ENCODE measurements at regions not wholly inside any gene's neighbourhood (a gene's known extent, or its start where the extent isn't known, plus 50 kb on each side); places are given as distances from the start of the nearest gene placed in this dataset.
"Not testable (repeated sequence)": the region's sequence is repeated elsewhere in the genome, so short reads cannot be mapped to it uniquely, and the experiment has no call there.

DNA sequence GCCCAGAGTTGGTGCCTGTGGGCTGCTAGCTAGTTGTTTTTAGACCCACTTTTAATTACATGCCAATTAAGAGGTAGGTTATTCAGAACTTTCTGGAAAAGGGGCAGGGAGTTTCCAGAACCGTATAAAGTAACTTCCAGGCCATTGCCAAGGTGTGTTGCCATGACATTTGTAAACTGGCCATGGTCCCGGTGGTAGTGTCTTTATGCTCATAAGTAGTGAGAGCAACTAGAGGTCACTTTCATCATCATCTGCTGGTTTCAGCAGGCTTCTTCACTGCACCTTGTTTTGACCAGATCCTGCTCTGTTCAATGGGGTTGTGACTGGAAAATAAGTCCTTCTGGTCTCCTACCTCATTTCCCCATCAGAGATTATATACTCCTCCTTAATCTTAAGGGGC is 207.0 kb downstream of the FAM72C start:
- DNase-seq: not testable (repeated sequence)

DNA sequence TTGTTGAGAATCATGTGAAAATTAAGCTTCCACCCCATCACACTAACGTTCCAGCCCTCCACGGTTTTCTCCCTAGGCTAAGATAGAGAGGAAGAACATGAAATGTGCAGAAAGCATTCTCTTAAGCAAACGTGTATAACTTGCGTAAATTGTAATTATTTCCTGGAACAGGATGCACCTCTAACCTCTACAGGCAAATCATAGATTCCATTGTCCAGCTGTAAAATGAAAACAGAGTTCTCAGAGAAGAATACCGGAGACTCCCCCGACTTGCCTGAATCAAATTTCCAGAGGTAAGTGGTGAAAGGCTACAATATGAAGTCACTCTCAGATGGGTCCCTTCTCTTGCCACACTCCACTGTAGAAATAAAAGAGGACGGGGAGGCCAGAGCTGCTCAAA is 211.4 kb downstream of the FAM72C start:
- peak; percentile 31 for DNase-seq

DNA sequence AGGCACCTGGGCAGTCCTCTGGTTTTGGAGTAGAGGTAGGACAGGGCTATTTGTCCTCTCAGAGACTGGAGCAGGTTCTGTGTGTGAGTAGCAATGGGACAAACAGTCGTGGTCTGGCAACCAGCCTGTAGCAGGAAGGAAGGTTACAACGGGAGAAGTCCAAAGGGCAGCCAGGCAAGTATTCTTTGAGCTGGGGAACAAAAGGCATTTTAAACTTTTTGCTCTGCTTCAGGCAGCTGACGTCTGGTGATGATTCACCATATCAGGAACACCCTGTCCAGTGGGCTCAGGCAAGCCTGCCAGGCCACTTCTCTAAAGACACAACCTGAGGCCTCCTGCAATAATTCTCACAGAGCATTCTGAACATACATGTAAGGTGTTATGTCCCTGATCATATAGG is 215.8 kb downstream of the FAM72C start:
- peak; percentile 10 for DNase-seq

DNA sequence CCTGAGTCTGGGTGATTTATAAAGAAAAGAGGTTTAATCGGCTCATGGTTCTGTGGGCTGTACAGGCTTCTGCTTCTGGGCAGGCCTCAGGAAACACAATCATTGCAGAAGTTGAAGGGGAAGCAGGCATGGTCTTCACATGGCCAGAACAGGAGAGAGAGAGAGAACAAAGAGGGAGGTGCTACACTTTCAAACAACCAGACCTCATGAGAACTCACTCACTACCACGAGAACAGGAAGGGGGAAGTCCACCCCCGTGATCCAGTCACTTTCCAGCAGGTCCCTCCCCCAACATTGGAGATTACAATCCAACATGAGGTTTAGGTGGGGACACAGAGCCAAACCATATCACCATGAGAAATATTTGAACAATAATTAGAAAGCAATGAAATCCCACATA is 222.9 kb downstream of the FAM72C start:
- DNase-seq: no peak

DNA sequence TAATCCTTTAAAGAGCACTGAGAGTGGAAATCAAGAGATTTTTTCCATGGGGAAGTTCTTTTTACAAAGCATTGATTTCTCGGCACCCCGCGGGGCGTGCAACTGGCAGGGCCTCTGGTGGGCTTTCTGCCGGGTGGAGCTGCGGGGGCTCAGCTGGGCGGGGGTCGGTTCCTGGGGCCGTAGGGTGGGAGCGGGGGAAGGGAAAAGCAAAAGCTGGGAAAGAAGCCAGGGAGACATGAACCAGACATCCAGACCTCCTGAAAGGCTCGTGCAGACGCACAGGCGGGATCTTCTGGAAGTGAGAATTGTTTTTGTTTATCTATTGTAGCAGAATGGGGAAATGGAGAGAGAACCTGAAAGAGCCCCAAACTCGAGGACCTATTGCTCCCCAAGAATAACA is 235.2 kb downstream of the FAM72C start:
- DNase-seq: no peak

DNA sequence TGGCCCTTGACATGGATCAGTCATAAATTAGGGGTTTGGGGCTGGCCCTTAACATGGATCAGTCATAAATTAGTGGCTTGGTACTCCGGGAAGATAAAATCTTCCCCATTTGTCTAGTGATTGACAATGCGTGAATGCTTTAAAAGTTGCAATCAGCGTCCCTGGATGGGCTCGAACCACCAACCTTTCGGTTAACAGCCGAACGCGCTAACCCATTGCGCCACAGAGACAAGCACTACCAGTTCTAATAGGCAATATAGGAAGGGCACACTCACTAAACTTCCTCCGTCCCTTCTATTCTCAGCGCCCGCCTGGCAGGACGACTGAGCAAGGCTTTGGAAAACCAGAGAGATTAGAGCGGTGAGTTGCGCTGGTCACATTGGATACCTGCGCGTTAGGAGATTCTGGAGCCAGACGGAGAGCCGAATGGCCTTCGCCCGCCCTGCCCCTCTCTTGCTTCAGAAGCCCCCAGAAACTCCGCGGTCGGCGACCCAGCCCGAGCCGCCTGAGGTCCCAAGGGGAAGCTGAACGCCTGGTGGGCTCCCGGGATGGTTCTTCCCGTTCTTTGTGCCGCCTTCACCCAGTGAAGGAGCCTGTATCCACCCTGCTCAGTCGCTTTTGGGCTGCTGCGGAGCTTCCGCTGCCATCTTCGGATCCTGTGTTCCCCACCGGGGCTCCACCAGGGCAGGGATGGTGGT is 235.9 kb downstream of the FAM72C start:
- DNase-seq: peak; percentile 24

DNA sequence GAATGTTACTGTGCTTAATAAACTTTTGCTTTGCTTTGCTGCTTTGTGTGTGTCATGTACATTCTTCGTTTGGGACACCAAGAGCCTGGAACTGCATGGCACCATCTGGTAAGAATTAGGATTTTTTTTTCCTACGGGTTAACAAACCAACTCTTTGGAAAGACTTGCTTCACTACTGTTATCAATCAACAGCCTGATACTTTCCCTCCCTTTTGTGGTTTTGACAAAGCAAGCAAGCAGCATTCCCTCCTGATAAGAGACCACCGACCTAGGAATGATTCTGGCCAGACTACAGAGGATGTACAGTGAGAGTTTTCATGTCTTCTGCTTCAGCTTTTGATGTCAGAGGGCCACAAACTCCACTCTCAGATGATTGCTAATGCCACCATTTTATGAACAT is 237.5 kb downstream of the FAM72C start:
- DNase-seq: not testable (repeated sequence)

DNA sequence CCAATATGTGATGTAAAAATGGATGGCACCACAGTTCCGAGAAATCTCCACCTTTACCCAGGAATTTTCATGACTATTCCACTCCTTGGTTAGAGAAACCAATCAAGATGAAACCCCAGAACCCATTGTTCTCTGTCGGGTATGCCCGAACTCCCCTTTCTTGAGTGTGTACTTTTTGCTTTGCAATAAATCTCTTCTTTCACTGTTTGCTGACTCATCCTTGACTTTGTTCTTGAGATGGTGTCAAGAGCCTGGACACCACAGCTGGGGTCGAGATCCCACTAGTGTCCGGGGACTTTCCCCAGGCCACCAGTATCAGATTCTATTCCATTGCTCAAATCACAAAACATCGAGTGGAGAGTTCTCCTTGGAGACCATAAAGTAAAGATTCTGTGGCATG is 240.9 kb downstream of the FAM72C start:
- DNase-seq: not testable (repeated sequence)

DNA sequence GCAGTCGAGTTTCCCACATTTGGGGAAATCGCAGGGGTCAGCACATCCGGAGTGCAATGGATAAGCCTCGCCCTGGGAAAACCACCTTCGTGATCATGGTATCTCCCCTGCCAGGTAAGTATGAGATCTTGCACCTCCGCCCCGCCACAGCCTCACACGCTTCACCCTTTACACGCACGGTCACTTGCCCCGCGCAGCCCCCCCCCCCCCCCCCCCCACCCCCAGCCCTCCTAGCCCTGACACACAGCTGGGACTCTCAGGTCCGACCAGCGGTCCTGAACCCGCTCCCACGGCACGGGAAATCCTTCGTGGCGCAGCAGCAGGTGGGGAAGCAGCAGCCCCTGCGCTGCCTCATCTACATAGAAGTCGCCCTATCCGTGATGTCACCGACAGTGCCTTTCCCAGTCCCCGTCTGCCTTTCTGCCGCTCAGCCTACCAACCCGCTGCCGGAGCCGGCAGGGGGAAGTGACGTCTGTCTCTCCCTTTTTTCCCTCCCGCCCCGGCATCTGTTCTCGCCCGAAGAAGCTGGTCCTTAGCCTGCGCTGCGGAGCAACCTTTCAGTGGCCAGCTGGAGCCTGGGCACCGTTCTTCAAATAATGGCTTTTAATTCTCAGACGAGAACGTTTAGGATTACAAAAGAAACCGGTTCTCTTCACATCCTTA is 242.2 kb downstream of the FAM72C start:
- peak; percentile 15 for DNase-seq

DNA sequence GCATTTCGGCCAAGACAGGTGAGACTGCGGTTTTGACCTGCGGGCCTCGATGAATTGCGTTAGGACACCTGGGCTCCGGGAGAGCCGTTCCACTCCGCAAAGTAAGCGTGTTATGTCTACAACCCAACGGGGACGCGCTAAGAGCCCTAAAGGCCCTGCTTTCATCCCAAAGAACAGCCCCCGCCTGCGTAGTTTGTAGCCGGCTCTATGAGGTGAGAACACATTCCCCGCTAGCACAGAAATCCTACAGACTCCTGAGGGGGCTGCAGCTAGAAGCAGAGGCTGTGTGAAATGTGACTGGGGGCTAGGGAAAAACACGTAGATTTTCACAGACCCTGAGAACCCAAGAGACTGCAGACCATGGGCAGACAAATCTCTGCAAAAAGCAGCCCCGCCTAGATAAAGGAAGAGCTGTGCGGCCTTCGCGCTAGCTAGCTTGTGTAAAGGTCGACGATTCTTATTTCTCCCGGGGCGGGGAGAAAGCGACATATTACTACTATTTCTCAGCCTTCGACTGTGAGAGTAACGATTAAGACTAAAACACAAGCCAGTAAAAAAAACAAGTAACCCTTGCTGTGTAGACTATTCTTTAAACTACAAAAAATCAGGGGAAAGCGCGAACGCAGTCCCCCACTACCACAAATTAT is 242.9 kb downstream of the FAM72C start:
- DNase-seq: not testable (repeated sequence)

DNA sequence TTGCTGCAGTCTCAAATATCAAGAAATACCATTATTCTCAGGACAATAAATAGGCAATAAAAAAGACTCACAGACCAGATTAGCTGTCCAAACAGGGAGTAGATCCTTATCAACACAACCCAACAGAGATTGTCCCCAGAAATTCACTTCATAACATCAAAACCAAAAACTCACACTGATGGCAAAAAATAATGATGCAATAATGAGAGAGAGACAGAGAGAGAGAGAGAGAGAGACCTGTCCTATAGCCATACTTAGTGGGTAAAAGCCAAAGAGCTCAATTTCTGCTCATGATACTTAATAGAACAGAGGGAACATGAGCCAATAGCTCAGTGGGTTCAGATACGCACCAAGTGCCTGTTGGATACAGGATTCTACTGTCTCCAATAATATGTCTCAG is 244.5 kb downstream of the FAM72C start:
- DNase-seq: no peak

DNA sequence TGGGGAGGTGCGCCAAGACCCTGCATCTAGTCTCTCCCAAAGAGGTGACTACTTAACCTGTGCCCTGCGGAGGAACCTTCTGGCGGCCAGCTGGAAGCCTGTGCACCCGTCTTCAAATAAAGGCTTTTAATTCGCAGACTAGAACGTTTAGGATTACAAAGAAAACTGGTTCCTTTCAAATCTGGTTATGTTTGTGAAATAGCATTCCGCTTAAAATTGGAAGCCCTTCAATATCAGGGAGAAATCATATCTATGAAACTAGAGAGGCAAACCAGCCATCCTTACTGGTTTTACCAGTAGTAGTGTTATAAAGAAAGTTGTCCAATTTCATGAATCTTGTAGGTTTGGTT is 250.8 kb downstream of the FAM72C start:
- DNase-seq: no peak

DNA sequence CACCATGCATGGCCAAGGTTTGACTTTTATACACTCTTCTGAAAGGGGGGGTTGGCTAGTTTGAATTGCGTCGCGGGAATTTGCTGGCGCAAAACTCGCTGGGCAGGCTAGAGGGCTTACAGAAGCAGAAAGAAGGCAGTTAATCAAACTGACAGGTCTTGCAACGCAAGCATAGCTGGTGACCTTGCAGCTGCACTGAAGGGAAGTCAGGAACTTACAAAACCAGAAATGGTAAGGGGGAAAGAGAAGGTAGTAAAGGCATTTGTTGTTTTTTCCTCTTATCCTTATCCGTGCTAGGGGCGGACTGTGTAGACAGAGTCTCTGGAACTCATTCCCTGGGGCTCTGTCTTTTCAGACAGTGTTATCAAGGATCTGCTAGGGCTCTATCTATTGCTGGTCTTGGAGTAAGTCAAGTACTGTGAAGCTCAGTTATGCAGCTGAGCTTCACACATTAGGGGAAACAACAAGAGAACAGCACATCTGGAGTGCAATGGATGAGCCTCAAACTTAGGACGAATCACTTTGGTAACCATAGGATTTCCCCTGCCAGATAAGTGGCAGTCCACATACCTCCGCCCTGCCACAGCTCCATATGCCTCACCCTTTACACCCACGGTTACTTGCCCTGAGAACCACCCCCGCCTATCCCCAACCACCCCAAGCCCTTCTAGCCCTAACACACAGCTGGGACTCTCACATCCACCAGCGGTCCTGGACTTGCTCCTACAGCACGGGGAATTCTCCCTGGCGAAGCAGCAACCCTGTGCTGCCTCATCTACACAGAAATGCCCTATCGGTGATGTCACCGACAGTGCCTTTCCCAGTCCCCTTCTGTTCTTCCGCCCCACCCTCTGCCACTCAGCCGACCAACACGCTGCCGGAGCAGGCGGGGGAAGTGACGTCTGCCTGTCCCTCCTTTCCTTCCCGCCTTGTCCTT is 251.4 kb downstream of the FAM72C start:
- DNase-seq: no peak

DNA sequence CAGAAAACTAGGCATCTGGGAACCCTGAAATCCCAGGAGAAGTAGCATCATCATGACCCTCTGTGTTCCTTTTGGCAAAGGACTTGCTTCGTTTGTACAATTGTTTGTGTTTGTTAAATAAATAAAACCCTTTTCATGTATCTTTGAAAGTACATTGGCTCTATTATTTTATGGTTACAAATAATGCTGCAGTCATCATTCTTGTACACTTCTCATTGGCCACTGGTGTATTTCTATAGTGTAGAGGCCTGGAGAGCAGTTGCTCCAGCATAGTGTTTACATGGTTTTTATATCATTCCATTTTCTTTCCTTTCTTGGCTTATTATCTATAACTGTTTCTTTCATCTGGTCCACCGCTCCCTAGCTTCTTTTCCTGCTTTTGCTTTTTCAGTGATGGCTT is 253.3 kb downstream of the FAM72C start:
- no peak for DNase-seq

DNA sequence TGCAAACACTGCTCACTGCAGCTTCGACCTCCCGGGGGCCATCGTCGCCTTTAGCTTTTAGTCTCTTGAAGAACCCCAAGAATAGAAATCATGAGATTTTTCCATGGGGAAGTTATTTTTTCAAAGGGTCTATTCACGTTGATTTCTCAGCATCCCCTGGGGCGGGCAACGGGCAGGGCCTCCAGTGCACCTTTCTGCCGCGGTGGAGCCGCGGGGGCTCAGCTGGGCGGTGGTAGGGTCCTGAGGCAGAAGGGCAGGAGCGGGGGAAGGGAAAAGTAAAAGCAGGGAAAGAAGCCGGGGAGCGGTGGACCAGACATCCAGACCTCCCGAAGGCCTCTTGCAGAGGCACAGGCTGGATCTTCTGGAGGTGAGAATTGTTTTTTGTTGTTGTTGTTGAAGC is 253.8 kb downstream of the FAM72C start:
- no peak for DNase-seq

DNA sequence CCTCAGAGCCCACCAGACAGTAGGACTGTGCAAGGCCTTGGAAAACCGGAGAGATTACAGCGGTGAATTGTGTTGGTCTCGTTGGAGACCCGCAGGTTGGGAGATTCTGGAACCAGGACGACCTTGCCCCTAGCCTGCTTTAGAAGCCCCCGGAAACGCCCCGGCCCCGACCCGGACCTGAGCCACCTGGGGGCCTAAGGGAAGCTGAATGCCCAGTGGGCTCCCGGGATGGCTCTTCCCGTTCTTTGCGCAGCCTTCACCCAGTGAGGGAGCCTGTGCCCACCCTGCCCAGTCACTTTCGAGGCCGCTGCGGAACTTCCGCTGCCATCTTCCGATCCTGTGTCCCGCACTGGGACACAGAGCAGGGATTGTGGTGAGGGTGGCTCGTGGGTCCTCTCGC is 254.4 kb downstream of the FAM72C start:
- no peak for DNase-seq

DNA sequence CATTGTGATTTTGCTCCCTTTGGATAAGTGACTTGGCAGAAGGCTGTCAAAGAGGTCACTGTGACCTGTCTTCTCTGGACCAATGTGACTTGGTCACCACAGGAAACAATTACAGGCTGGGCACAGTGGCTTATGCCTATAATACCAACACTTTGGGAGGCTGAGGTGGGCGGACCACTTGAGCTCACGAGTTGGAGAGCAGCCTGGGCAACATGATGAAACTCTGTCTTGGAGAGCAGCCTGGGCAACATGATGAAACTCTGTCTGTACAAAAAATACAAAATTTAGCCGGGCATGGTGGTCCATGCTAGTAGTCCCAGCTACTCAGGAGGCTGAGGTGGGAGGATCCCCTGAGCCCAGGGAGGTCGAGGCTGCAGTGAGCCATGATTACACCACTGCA is 256.9 kb downstream of the FAM72C start:
- DNase-seq: not testable (repeated sequence)

DNA sequence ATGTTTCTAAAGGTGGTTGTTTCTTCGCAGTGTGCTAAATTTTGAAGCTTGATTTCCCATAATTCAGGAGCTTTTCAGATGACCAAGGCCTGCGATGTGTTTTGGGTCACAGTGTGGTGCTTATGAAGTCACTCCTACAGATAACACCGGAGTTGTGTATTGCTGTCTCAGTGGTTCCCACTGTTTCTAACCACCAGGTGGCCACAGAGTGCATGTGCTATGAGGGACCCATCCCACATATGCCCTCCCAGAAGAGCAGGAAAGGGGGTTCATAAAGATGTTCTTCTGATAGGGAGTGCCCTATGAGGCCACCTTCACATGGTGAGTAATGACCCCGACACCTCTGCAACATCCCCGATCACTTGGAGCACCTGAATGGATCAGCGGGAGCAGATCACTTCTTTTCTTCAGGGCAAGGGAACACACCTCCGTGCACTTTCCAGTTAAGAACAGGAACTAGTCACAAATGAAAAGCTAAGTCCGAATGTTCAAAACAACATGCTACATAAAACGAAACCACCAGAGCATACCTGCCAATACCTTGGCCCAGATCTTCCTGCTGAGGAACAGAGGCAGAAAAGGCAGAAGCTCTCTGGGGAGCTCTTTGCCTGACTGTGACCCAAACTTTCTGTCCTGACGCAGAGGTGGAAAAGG is 262.1 kb downstream of the FAM72C start:
- DNase-seq: peak; percentile 39

DNA sequence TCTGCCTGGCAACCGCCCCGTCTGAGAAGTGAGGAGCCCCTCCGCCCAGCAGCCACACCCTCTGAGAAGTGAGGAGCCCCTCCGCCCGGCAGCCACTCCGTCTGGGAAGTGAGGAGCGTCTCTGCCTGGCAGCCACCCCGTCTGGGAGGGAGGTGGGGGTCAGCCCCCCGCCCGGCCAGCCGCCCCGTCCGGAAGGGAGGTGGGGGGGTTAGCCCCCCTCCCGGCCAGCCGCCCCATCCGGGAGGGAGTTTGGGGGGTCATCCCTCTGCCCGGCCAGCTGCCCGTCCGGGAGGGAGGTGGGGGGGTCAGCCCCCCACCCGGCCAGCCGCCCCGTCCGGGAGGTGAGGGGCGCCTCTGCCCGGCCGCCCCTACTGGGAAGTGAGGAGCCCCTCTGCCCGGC is 269.0 kb downstream of the FAM72C start:
- DNase-seq: not testable (repeated sequence)

DNA sequence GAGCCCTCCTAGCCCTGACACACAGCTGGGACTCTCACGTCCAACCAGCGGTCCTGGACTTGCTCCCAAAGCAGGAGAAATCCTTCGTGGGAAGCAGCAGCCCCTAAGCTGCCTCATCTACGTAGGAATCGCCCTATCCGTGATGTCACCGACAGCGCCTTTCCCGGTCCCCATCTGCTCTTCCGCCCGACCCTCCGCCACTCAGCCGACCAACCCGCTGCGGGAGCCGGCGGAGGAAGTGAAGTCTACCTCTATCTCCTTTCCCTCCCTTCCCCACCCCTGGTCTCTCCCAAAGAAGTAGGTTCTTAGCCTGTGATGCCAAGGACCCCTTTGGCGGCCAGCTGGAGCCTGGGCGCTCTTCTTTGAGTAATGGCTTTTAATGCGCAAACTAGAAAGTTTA is 272.1 kb downstream of the FAM72C start:
- no peak for DNase-seq

DNA sequence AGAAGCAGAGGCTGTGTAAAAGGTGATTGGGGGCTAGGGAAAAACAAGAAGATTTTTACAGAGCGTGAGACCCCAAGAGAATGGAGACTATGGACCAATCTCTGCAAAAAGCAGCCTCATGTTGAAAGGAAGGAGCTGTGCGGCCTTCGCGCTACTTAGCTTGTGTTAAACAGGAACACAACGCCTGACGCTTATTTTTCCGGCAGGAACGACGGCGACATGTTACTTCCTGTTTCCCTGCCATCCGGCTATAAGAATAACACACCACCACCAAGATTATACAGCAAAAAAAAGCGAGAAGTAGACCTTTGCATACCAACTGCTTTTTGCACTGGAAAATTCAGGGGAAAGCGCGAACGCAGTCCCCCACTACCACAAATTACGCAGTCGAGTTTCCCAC is 272.7 kb downstream of the FAM72C start:
- no peak for DNase-seq

DNA sequence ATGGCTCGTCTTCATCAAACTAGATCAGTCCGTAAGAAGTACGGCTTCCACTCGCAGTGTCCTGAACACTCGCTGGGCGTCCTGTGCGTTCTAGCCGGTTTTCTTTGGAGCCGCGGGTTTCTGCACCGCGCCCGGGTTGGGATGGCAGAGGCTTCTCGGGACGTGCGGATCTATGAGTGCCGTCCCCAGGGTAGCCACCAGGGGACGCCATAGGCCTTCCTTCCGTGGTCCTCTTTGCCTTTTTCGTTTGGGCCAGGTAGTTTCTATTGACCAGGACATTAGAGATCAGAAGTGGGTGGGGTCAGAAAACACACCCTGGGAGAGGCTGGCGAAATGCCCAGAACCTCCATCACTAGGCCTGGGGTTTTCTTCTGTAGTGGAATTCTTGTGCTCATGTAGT is 273.8 kb downstream of the FAM72C start:
- DNase-seq: peak; percentile 31

DNA sequence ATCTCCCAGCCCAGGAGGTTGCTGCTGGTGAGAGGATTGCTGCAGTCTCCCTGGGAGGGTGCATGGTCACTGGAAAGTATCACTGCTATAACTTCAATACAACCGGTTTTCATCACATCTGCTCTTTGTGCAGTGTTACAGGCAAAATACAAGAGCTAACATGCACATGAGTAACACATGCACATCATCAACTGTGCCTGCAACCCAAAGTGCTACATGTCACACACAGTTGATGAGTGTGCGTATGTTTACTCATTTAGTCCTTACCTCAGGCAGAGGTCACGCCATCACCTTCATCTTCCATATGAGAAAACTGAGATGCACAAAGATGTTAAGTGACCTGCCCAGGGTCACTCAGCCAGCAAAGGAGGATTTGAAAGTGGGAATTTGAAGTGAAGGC is 277.7 kb downstream of the FAM72C start:
- DNase-seq: no peak
